Fibroblast of pulmonary artery (primary cell): ENCODE measurements at regions not wholly inside any gene's neighbourhood (a gene's known extent, or its start where the extent isn't known, plus 50 kb on each side); places are given as distances from the start of the nearest gene placed in this dataset.

Experiments used
- DNase-seq: peaks from one replicate; pipeline ENCODE4 v3.0.0-alpha.2; 2010; ENCODE audit warnings: low read depth
- H3K4me3 ChIP-seq: replicated peaks from 2 replicates; pipeline ENCODE4 v1.5.1; 2011; ENCODE audit warnings: low read depth, mild to moderate bottlenecking, control low read depth, low read length, moderate library complexity
- CTCF ChIP-seq: IDR thresholded peaks from 2 replicates; pipeline ENCODE4 v1.5.1; 2011; ENCODE audit warnings: mild to moderate bottlenecking, control low read depth, low read length, inconsistent platforms; ENCODE audit errors: missing control alignments

- no peak for TF ChIP-seq CTCF
- H3K4me3 ChIP-seq, result no peak overlapping the region
- DNase-seq, result no peak
Observed at GRCh38 chr5:124285071-124285470, 461.4 kb downstream of the ZNF608 start.

- no peak overlapping the region for H3K4me3 ChIP-seq
- no peak for DNase-seq
- no peak for TF ChIP-seq CTCF
Observed at GRCh38 chr5:124283031-124283430, 463.4 kb downstream of the ZNF608 start.

- no peak for TF ChIP-seq CTCF
- DNase-seq, result no peak
- no peak overlapping the region for H3K4me3 ChIP-seq
Observed at GRCh38 chr5:124280079-124280478, 466.4 kb downstream of the ZNF608 start.

GRCh38 chr5:124279146-124279876 lies 467.1 kb downstream of the ZNF608 start:
- no peak overlapping the region for H3K4me3 ChIP-seq
- no peak for TF ChIP-seq CTCF
- no peak for DNase-seq

GRCh38 chr5:124278636-124279035 lies 467.8 kb downstream of the ZNF608 start:
- TF ChIP-seq CTCF, result no peak
- no peak for DNase-seq
- no peak overlapping the region for H3K4me3 ChIP-seq

GRCh38 chr5:124277767-124278545 lies 468.5 kb downstream of the ZNF608 start:
- no peak for TF ChIP-seq CTCF
- H3K4me3 ChIP-seq, result no peak overlapping the region
- no peak for DNase-seq
